Activated CD4-positive, CD25-positive, alpha-beta regulatory T cell (primary cell): ENCODE measurements at regions not wholly inside any gene's neighbourhood (a gene's known extent, or its start where the extent isn't known, plus 50 kb on each side); places are given as distances from the start of the nearest gene placed in this dataset.
"Not testable (repeated sequence)": the region's sequence is repeated elsewhere in the genome, so short reads cannot be mapped to it uniquely, and the experiment has no call there.

Source experiments
- DNase-seq, 4 experiments: peaks; one replicate each; lab custom pipeline; 2025; lab: John Stamatoyannopoulos, UW

DNA sequence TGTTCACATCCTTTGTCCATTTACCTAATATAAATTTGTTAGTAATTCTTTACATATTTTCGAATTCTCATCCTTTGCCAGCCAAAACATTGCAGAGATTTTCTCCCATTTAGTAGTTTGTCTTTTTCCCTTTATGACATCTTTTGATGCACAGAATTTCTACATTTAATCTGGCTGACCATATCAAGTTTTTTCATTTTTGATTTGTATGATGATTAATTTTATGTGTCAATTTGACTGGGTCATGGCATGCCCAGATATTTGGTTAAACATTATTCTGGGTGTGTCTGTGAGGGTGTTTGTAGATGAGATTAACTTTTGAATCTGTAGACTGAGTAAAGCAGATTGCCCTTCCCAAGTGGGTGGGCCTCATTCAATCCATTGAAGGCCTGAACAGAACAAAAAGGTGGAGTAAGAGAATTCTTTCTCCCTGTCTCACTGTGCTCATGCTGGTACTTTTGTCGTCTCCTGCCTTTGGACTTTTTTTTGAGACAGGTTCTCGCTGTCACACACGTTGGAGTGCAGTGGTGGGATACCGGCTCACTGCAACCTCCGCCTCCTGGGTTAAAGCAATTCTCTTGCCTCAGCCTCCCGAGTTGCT lies 72.1 kb upstream of the EPB41L1 start:
- DNase-seq: no peak

DNA sequence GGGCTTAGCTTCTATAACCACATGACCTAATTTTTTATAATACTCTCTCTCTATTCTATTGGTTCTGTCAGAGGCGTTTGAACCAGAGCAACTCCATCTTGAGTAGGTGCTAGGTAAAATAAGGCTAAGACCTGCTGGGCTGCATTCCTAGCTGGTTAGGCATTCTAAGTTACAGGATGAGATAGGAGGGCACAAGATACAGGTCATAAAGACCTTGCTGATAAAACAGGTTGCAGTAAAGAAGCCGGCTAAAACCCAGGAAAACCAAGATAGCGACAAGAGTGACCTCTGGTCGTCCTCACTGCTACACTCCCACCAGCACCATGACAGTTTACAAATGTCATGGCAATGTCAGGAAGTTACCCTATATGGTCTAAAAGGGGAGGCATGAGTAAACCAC lies 71.3 kb upstream of the EPB41L1 start:
- not testable (repeated sequence) for DNase-seq

DNA sequence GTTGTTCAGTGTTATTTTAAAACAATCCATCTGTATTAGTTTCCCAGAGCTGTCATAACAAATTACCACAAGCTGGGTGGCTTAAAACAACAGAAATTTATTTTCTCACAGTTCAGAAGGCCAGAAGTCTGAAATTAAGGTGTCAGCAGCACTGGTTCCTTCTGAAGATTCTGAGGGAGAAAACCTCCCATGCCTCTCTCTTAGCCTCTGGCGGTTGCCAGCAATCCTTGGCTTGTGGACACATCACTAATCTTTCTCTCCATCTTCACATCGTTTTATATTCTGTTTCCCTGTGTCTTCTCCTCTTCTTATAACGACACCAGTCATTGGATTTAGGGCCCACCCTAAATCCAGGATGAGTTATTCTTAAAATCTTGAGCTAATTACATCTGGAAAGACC lies 70.2 kb upstream of the EPB41L1 start:
- no peak for DNase-seq

DNA sequence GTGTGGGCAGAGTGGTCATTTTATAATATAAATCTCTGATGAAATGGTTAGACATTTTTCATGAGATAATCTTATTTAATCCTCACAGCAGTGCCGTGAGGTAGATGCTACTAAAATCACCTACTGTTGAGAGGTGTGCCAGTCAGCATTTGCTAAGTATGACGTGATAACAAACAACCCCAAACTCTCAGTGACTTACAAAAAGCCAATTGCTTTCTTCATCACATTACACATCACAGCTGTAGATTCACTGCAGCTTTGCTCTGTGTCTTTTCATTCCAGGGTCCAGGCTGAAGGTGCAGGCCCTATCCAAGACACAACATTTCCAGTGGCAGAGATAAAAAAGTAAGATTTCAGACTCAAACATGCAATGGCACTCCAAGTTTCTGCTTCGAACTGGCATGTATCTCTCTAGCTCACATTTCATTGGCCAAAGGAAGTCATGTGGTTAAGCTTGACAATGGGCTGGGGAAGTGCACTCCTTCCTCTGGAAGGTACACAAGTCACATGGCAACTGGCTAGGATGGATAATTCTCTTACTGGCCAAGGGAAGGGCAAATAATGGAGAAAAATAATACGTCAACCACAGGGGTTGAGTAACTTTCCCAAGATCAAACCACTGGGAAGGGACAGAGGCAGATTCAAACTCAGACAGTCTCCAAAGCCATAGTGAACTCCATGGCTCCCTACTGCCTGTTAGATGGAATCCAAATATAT lies 69.5 kb upstream of the EPB41L1 start:
- no peak for DNase-seq

DNA sequence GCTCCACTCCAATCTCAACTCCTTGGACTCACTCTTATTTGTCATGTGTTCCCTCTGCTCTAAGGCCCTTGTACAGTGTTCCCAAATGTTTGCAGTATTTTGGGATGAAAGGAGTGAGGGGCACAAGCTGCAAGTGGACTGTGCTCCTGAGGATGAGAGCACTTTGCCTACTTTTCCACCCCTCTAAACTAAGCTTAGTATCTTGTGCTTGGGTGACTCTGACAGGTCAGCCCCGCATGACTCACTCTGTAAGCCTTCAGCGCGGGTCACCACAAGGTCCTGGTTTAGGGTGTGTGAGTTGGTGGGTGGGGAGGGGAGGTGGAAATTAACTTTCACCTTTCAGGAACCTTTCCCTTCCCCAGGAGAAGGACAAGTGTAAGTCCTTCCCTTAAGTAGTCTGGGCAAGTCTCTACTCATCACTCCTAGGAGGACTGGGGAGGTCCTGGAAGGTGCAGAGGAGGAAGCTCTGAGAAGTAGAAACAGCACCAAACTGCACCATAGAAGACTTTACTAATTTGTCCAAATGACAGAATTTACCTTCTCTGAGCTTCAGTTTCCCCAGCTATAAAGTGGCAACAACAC lies 68.8 kb upstream of the EPB41L1 start:
- DNase-seq: no peak

DNA sequence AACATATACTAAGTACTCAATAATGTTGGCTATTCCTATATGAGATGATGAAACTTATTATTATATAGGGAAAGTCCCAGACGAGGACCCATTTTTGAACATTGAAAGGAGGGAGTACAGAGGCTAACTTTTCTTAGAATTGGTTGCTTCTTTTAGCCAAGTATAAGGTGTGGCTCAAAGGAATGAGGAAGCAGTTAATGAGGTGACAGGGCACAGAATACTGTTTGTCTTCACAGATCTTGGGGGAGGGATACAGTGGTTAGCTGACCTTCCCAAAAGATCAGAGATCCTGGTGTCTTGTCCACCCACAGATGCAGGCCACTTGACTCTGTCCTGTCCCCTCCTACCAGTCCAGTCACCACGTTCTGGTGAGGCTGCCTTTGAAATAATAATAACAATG lies 67.8 kb upstream of the EPB41L1 start:
- no peak for DNase-seq

DNA sequence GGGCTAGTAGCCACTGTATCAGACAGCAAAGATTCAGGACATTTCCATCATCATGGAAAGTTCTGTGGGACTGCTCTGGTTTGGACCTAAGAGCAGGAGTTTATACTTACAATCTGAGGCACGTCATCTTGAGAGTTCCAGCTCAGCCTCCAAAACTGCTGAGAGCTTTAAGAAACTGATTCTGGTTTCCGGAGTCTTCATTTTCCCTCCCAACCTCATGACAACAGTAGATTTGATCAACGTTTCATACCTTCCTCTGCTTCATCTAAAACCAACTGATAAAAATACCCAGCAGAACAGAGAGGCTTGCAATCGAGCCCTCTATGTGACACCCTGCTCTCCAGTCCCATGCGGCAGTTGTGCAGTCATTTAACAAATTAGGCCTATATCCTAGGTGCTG lies 64.3 kb upstream of the EPB41L1 start:
- DNase-seq: no peak

DNA sequence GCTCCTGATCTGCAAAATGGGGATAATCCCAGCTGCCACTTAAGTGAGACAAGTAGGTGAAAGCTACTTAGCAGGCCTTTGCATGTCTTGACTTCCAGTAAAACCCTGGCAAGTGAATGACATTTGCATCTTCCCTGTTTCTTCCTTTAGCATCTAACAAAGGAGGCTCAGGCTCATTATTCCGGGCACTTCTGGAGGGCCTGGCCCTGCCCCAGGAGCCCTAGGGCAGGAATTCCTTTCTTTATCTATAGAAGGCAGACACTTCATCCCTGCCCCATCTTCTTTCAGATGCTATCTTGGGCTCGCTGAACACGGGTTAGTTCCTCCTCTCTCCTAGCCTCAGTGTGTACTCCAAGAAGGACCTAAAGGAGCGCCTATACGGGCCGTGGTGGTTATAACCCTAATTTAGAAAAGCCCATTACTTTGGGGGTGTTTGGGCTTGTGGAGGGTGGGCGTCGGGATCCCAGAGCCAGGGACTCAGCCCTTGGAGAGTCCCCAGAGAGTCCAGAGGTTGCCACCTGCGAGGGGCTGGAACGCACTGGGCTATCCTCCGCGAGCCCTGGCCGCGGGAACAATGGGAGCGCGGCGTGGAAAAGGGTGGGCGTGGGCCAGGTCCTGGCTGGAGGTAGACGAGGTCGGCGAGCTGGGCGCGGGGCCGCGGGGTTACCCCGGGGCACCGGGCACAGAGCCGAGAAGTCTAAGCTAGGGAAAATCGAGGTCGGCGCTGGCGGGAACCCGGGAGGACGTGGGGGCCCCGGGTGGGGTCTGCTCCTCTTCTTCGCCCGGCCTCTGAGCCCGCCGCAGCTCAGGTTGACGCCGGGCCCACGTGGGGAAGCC lies 62.8 kb upstream of the EPB41L1 start:
- DNase-seq: no peak

DNA sequence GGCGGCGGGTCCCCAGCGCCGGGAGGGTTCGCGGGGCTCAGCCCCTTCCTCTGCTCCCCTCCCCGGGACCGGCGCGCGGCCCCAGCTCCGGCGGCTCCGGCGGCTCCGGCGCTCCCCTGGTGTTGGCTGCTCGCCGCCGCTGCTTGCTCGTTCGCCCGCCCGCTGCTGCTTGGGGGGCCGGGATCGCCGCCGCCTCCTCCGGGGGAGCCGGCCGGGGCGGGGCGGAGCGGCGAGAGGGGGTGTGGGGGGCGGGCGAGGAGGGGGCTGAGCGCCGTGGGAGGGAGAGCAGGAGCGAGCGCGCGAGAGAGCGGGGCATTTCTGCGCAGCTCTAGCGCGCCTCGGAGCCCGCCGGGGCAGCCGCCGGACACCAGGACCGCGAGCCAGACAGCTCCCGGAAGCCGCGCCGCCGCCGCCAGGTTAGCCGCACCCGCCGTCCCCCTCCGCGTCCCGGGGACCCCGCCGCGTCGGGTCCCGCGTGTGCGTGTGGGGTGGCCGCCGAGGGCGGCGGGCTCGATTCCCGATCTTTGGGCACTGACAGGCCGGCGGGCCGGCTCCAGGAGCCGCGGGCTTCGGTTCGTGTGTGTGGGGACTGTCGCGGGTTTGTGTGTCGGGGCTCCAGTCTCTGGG lies 62.0 kb upstream of the EPB41L1 start:
- DNase-seq: no peak

DNA sequence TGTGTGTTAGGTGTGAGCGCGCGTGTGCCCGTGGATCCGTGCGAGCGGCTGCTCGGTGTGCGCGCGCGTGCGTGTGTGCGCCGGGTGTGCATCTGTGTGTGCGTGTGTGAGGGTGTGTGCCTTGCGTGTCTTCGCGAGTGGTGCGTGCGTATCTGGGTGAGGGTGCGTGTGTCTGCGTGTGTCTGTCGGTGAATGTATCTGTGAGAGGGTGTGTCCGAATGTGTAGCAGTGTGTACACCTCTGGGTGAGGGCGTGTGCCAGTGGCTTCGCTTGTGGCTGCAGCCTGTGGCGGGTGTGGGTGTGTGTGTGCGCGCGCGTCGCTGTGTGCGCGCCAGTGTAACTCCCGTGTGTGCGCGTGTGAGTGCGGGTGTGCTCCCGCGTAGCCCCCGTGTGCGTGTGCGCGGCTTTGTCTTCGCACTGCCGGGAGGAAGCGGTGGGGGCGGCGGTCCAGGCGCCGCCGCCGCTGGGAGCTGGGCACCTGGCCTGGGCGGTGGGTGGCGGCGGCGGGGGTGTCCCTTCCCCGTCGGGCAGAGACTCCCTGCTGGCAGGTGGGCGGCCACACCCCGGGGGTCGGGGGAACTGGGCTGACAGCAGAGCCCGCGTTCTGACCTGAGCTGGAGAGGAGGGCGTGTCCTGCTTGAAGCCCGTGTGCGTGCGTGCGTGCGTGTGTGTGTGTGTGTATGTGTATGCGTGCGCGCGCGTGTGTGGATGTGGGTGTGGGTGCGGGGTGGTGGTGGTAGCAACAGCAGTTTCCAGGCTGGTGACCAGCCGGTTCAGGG lies 61.3 kb upstream of the EPB41L1 start:
- DNase-seq: peak in 2 of 4 experiments; percentile 15 to 31

DNA sequence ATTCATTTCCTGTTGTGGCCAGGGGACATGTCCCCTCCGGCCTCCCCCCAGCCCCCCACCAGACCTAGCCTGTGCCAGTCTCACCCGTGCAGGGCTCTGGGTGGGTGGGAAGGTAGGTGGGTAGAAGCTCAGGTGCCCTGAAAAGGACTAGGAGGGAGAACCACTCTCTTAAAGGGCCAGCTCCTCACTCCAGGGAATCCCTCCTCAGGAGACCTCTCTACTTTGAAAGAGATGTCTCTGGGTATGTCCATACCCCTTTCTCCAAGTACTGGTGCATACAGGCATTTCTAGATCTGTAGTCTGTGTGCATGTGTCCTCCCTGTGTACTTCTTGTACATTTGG lies 60.8 kb upstream of the EPB41L1 start:
- no peak for DNase-seq

DNA sequence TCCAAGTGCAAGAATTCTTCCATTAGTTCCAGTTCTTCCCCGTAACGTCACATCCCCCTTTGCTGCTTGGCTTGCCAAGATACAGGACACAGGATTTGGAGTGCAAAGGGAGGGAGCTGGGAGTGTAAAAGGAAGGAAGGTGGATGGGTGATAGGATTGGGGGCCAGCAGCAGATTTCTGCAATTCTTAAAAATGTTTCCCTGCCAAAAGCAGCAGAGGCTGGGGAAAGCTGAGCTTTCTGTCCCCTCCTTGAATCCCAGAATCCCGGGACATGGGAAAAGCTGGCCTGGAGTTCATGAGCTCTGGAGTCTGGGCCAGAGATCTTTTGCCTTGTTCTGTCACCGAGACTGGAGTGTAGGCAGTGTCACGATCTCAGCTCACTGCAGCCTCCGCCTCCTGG lies 60.0 kb upstream of the EPB41L1 start:
- no peak for DNase-seq

DNA sequence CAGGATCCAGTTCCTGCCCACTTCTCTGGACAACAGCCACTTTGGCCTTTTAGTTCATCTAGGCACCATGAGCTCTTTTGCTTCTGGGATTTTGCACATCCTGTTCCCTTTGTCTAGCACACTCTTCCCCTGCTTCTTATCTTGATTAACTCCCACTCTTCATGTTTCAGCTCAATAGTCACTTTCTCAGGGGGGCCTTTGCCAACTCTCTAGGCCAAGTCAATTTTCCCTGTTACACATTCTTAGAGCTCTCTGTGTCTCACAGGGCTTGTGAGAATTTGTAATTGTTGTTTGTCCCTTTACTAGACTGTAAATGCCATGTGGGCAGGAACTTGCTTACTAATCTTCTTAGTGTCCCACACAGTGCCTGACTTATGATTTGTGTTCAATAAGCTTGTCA lies 58.1 kb upstream of the EPB41L1 start:
- DNase-seq: no peak

DNA sequence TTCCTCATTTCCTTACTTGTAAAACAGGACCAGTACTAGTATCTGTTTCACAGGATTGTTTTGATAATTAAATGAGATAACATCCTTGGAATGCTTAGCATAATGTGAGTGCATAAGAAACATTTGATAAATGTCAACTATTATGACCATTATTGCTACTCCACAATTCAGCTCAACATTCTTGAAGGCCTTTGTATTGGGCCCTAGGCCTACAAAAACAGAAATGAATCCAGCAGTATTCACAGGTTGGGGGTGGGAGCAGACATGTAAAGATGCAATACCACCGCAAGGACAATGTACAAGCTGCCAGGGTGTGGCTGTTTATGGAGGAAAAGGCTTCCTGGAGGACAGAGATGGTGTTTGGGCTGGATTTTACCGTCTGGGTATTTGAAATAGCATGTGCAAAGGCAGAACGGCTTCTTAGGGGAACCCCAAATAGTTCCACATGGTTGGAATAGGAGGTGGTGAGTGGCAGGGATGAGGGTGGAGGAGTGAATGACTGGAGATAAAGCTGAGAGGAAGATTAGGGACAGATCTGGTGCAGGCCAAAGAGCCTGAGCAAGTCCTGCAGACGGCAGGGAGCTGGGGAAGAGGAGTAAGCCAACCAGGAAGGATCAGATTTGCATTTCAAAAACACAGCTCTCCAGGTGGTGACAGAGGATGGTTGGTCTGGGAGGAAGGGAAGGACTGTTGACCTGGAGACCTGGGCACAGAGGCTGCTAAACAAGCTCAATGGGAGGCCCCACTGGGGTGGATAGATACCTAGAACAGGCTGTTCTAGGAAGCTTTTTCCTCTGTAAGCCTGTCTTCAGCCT lies 57.0 kb upstream of the EPB41L1 start:
- no peak for DNase-seq

DNA sequence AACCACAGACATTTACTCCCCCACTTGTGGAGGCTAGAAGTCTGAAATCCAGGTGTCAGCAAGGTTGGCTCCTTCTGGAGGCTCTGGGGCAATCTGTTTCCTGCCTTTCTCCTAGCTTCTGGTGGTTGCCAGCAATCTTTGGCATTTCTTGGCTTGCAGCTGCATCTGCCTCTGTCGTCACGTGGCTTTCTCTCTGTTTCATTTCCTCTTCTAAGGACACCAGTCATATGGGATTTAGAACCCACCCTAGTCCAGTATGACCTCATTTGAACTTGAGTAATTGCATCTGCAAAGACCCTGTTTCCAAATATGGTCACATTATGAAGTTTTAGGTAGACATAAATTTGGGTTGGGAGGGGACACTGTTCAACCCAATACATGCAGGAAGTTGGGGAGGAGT lies 56.2 kb upstream of the EPB41L1 start:
- DNase-seq: no peak

DNA sequence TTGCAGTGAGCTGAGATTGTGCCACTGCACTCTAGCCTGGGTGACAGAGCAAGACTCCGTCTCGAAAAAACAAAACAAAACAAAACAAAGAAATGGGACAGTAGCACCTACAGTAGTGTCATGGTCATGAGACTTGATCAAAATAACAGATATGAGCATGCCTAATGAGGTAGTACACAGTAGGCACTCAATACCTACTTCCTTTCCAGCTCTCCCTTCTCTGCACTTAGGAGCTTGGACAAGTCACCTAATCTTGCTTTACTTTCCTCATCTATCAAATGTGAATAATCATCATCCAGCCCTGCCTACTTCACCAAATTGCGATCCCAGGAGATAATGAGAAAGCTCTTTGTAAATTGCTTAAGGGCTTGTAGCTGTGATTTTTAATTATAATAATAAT lies 55.4 kb upstream of the EPB41L1 start:
- DNase-seq: no peak

DNA sequence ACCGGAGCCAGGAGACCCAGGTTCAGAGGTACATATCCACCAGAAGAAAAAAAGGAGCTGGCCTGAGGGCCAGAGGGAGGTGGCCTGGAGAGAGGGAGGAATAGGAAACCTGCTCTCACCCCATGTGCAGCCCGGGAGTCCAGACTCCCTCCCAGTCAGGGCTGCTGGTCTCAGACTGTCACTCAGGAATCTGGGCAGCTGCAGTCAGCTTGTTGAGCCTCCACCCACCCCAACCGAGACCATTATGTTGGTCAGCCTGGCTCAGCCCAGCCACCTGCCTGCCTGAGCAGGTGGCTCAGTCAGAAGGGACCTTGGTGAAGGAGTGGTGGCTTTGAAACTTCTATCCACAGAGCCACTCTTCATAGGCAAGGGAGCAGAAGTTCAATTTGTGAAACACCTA lies 53.3 kb upstream of the EPB41L1 start:
- DNase-seq: no peak

DNA sequence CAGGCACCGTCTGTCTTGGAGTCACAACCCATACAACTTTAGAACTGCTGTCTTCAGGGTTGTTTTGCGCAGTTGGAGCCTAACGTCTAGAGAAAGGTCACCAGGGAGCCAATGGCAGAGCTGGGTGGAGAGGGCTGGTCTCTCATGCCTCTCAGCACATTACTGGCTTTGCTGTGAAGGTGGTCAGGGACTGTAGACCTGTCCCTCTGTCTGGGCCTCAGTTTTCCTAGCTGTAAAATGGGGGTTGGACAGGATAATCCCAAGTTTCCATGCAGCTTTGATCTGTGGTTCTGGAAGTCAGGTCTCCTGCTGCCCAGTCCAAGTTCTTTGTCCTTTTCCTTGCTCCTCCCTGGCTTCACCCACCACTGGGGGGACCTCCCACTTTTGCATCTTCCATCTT lies 52.2 kb upstream of the EPB41L1 start:
- DNase-seq: no peak

DNA sequence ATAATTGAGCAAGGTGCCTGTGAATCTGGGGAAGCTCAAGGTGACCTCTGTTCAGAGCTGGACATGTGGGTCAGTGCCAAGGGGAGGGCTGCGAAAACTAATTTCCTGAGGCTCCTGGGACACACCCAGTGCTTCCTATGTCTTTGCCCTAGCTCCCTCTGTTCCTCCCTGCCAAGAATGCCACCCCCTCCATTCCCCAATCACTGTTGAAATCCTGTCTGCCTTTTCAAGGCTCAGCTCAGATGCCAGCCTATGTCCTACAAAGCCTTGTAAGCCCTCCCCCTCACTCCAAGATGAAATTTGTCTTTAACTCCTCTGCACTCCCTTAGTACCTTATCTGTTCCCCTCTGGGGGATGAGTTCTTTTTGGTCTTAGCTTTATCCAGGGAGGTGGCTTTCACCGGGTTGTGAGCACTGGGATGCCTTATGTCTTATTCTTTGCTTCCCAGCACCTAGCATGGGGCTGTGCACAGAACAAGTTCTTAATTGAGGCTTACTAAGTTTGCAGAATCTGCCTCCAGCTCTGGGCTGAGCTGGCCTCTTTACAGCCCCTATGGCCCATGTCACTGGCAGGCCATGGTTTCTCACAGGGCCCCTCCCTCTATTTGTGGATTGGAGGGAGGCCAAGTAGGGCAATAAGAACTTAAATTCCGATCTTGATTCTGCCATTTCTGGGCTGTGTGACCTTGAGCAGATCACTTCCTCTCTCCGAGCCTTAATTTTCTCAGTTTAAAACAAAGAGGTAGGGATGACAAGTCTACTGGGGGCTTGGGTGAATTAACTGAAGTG lies 51.5 kb upstream of the EPB41L1 start:
- no peak for DNase-seq

DNA sequence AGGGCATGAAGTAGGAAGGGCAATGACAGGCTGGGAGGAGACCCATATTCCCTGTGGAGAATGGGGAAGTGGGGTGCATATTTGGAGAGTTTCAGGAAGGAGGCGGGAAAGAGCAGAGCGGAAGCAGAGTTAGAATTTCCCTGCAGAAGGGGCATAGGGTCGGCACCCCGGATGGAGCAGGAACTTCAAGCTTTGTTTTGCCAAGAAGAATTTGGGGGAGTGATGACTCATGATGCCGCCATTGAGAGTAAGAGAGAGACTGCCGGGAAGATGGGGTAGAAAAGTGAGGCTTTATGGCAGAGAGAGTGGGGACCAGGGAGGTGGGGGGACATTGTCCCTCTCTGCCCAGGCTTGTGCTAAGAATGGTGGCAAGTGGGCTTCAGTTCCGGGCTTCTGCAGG lies 50.3 kb upstream of the EPB41L1 start:
- no peak for DNase-seq
